Spleen (tissue), 11 donors: ENCODE measurements at regions not wholly inside any gene's neighbourhood (a gene's known extent, or its start where the extent isn't known, plus 50 kb on each side); places are given as distances from the start of the nearest gene placed in this dataset.

Source experiments
- DNase-seq: peaks from one replicate; pipeline ENCODE4 v3.0.0-alpha.2; 2020
- H3K27ac ChIP-seq, 8 donors: fragments of 200-600 bp; sonication (generic) in 7 of 8; 1 replicate in 4 of 8; 2 replicates in 4 of 8; pipeline versions ENCODE4 v1.5.0 to v1.8.0; 2016 to 2021; ENCODE audit warnings: inconsistent platforms in 4 of 8, mild to moderate bottlenecking in 4 of 8, moderate library complexity in 1 of 8
- H3K27me3 ChIP-seq, 7 donors: fragments of 200-600 bp; sonication (generic) in 6 of 7; replicated peaks in 1 of 7; 1 replicate in 4 of 7; 2 replicates in 3 of 7; pipeline versions ENCODE4 v1.5.0 to v1.8.0; 2016 to 2021; ENCODE audit warnings: inconsistent platforms in 3 of 7, mild to moderate bottlenecking in 1 of 7
- H3K36me3 ChIP-seq, 6 donors: fragments of 200-600 bp; sonication (generic) in 5 of 6; 1 replicate in 4 of 6; 2 replicates in 2 of 6; pipeline versions ENCODE4 v1.5.0 to v1.8.0; 2016 to 2021; ENCODE audit warnings: inconsistent platforms in 2 of 6
- H3K4me1 ChIP-seq, 6 donors: fragments of 200-600 bp; sonication (generic) in 5 of 6; 1 replicate in 3 of 6; 2 replicates in 3 of 6; pipeline versions ENCODE4 v1.5.0 to v1.8.0; 2016 to 2021; ENCODE audit warnings: inconsistent platforms in 3 of 6
- H3K4me3 ChIP-seq, 8 donors: fragments of 200-600 bp; sonication (generic) in 7 of 8; 1 replicate in 4 of 8; 2 replicates in 4 of 8; pipeline versions ENCODE4 v1.5.0 to v1.8.0; 2016 to 2021; ENCODE audit warnings: inconsistent platforms in 4 of 8, mild to moderate bottlenecking in 4 of 8, moderate library complexity in 2 of 8
- H3K9me3 ChIP-seq, 8 donors: fragments of 200-600 bp; sonication (generic) in 7 of 8; 1 replicate in 4 of 8; 2 replicates in 4 of 8; pipeline versions ENCODE4 v1.5.0 to v1.8.0; 2016 to 2021; ENCODE audit warnings: inconsistent platforms in 4 of 8
- POLR2A ChIP-seq, 3 donors: fragments of 450-650 bp; IDR thresholded peaks; one replicate each; pipeline ENCODE4 v1.5.1; 2017; ENCODE audit warnings: antibody characterized with exemption in 3 of 3, mild to moderate bottlenecking in 1 of 3
- POLR2AphosphoS5 ChIP-seq, 3 donors: sonication (generic); formaldehyde crosslinking; IDR thresholded peaks; one replicate each; pipeline ENCODE4 v1.5.1; 2017; ENCODE audit warnings: antibody characterized with exemption in 3 of 3
- WGBS, 5 donors: extraction: QIAGEN DNeasy Blood & Tissue Kit in 3 of 5; methylation state at CpG; one replicate each; pipeline versions ENCODE4 v1.1.5 to v1.1.7; 2013 to 2018; 5-methylcytosine and 5-hydroxymethylcytosine counted together
- intact Hi-C: fragments of 100-400 bp; cut with DNase I; formaldehyde crosslinking; loops from one replicate; pipeline ENCODE4 v1.15.0; 2023; ENCODE audit warnings: low total_unique reads
- small RNA-seq, 4 donors: library from RNA; depleted of rRNA; stranded (forward); fragments of <200 nt; gene quantifications; one replicate each; pipeline ENCODE3, GENCODE V24; 2016
- TF ChIP-seq, protein P1 (sequence below), 11 experiments: fragments of 200-600 bp in 7 of 11; fragments of 450-650 bp in 4 of 11; sonication (generic) in 4 of 11; IDR thresholded peaks in 8 of 11; conservative IDR thresholded peaks in 3 of 11; 1 replicate in 7 of 11; 2 replicates in 4 of 11; pipeline versions ENCODE4 v1.4.0 to v1.8.0; 2016 to 2021; ENCODE audit warnings: antibody characterized with exemption in 11 of 11, inconsistent platforms in 4 of 11, mild to moderate bottlenecking in 1 of 11
- donor health status: healthy with polysubstance abuse.
- donor health status: DM: no; HTN: no; CAD: no; lungs with moderate emphysema.
- donor health status: DM: no; HTN: no; CAD: no.
- donor health status: Bipolar disorder and iron deficiency.
- donor health status: healthy.
- donor health status: DM: no; HTN: no; CAD: no.
- donor health status: DM: yes; HTN: yes; CAD: no.

DNA sequence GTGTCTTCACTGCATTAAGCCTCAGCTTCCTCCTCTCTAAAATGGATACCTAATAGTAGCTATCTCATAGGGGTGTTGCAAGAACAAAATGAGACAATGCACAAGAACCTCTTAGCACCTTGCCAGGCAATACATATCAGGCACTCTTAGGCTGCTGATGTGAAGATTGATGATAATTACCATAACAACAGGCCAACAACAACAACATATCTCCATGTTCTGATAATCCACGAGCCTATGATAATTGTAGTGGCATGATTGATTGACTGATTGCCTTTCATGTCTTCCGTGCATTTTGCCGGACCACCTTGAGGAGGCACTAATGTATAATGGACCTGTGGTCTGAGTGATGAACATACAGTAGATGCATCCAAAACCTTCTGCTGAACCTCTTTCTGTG, 50.7 kb upstream of the WSCD2 start:
- H3K27ac ChIP-seq: no peak overlapping the region
- H3K36me3 ChIP-seq: no peaks in the 10 kb centered on the region
- no peak for DNase-seq
- intact Hi-C loops: no loop called here
- no peak overlapping the region for H3K4me3 ChIP-seq
- TF ChIP-seq POLR2AphosphoS5 (IDR thresholded peaks at IDR 0.05): no peak
- TF ChIP-seq POLR2A (IDR thresholded peaks at IDR 0.05): no peak
- TF ChIP-seq, protein P1, sequence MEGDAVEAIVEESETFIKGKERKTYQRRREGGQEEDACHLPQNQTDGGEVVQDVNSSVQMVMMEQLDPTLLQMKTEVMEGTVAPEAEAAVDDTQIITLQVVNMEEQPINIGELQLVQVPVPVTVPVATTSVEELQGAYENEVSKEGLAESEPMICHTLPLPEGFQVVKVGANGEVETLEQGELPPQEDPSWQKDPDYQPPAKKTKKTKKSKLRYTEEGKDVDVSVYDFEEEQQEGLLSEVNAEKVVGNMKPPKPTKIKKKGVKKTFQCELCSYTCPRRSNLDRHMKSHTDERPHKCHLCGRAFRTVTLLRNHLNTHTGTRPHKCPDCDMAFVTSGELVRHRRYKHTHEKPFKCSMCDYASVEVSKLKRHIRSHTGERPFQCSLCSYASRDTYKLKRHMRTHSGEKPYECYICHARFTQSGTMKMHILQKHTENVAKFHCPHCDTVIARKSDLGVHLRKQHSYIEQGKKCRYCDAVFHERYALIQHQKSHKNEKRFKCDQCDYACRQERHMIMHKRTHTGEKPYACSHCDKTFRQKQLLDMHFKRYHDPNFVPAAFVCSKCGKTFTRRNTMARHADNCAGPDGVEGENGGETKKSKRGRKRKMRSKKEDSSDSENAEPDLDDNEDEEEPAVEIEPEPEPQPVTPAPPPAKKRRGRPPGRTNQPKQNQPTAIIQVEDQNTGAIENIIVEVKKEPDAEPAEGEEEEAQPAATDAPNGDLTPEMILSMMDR (IDR thresholded peaks at IDR 0.05 in 8 of 11, conservative IDR thresholded peaks at IDR 0.05 in 3 of 11): no peak
- peaks cover 0 to 32% (median 7%) of the 10 kb centered on the region in 7 donors for H3K27me3 ChIP-seq
- H3K4me1 ChIP-seq: no peaks in the 10 kb centered on the region
- H3K9me3 ChIP-seq: peaks cover 0 to 1% (median 0%) of the 10 kb centered on the region in 8 donors
- 73 to 81% (median 76%) methylated on average over 3 of the region's 3 CpGs for WGBS, 5 donors

Small RNAs in the stretch of these regions (small RNA-seq; reads per million reads assigned to genes)
- 0 reads per million in 4 donors for gene AC126177.5
